ENCODE measurements at regions not wholly inside any gene's neighbourhood (a gene's known extent, or its start where the extent isn't known, plus 50 kb on each side); places are given as distances from the start of the nearest gene placed in this dataset.

DNA sequence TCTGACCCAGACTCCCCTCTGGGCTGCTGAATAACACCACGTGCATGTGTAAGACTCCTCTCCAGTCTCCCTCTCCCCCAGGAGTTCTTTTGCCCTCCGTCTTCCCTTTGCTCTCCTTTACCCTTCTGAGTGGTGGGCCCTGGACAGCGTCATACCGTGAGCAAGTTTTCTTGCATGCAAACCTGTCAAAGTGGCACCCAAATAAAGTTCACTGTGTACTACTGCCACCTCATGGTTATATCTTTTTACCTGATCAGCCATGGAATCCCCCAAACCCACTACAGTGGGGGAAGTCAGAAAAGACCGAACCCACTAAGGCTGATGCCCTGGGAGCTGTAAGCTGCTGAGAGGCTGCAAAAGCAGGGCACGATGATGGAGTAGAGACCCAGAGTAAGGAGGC, 131.1 kb upstream of the VRK1 start:
- Histone ChIP-seq H3K4me1 (no peaks in the 10 kb centered on the region), H3K36me3 (no peaks in the 10 kb centered on the region), H3K27ac (no peak overlapping the region), H3K4me3 (no peak overlapping the region), H3K9me3 (no peaks in the 10 kb centered on the region), H3K27me3 (no peaks in the 10 kb centered on the region)
- DNase-seq (ENCODE audit: low spot score), result no peak
- TF ChIP-seq, protein P1, sequence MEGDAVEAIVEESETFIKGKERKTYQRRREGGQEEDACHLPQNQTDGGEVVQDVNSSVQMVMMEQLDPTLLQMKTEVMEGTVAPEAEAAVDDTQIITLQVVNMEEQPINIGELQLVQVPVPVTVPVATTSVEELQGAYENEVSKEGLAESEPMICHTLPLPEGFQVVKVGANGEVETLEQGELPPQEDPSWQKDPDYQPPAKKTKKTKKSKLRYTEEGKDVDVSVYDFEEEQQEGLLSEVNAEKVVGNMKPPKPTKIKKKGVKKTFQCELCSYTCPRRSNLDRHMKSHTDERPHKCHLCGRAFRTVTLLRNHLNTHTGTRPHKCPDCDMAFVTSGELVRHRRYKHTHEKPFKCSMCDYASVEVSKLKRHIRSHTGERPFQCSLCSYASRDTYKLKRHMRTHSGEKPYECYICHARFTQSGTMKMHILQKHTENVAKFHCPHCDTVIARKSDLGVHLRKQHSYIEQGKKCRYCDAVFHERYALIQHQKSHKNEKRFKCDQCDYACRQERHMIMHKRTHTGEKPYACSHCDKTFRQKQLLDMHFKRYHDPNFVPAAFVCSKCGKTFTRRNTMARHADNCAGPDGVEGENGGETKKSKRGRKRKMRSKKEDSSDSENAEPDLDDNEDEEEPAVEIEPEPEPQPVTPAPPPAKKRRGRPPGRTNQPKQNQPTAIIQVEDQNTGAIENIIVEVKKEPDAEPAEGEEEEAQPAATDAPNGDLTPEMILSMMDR (IDR thresholded peaks at IDR 0.05), result no peak

DNA sequence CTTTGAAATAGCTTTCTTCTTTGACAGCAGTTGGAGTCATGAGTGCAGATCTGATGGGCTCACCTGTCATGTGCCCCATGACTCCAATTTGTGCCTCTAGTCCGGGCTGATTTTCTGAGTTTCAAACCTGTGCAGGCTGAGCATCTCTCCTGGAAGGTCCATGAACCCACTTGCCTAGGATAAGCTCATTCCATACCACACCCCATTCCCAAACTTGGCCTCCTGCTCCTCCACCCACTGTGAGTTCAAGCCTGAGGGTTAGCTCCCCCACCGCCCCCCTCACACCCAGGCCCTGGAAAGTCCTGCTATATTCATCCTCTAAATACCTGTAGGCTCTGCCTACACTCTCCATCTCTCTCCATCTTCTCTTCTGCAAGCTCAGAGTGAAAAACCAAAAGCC, 126.8 kb upstream of the VRK1 start:
- TF ChIP-seq, protein P1 (IDR thresholded peaks at IDR 0.05), result no peak
- DNase-seq (ENCODE audit: low spot score), result no peak
- no peak overlapping the region for H3K27ac ChIP-seq
- H3K36me3 ChIP-seq, result no peaks in the 10 kb centered on the region
- H3K9me3 ChIP-seq, result no peaks in the 10 kb centered on the region
- H3K27me3 ChIP-seq, result no peaks in the 10 kb centered on the region
- no peak overlapping the region for H3K4me3 ChIP-seq
- H3K4me1 ChIP-seq, result no peaks in the 10 kb centered on the region

DNA sequence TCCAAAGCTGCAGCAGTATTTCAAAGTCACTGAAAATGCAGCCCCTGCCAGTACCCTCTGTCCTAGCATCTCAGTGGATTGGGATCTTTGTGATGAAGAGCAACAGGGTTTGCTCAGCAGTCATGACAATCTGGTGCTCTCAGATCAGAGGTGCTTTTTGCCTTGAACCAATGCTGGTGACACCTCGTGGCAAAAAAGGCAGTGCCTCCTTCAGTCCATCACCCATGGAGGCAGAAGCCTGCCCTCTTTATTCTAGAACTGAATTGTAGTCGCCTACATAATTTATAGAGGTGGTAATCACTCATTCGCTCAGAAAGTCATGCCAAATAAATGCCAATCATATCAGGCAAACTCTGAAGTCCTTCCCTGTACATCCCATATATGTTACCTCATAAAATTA, 126.0 kb upstream of the VRK1 start:
- H3K4me1 ChIP-seq, result no peaks in the 10 kb centered on the region
- TF ChIP-seq, protein P1 (IDR thresholded peaks at IDR 0.05), result no peak
- H3K4me3 ChIP-seq, result no peak overlapping the region
- no peak overlapping the region for H3K27ac ChIP-seq
- no peaks in the 10 kb centered on the region for H3K9me3 ChIP-seq
- no peaks in the 10 kb centered on the region for H3K36me3 ChIP-seq
- DNase-seq (ENCODE audit: low spot score), result no peak
- no peaks in the 10 kb centered on the region for H3K27me3 ChIP-seq

GRCh38 chr14:96673706-96674105, 123.5 kb upstream of the VRK1 start:
- no peaks in the 10 kb centered on the region for H3K4me1 ChIP-seq
- TF ChIP-seq, protein P1 (IDR thresholded peaks at IDR 0.05), result no peak
- H3K27me3 ChIP-seq, result no peaks in the 10 kb centered on the region

DNA sequence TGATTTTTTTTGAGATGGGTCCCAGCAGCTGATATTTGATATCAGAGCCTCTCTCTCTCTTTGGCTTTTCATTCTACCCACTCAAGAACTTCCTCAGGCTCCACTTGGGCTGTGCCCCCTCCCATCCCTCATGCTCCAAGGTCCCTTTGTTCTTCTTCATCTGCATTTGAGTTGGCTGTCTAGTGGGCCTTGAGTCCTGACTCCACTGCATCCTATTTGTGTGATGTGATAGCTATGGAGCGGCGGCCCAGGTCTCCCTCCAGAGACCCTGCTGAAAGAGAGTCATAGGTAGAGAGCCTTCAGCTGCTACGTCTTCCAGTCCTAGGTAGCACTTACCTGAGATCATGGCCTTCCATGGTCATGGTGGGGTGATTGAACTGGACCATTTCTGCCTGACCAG, 123.1 kb upstream of the VRK1 start:
- H3K9me3 ChIP-seq, result no peaks in the 10 kb centered on the region
- H3K36me3 ChIP-seq, result no peaks in the 10 kb centered on the region
- no peak overlapping the region for H3K4me3 ChIP-seq
- no peaks in the 10 kb centered on the region for H3K27me3 ChIP-seq
- TF ChIP-seq, protein P1 (IDR thresholded peaks at IDR 0.05), result no peak
- DNase-seq (ENCODE audit: low spot score), result no peak
- no peak overlapping the region for H3K27ac ChIP-seq
- no peaks in the 10 kb centered on the region for H3K4me1 ChIP-seq

More at GRCh38 chr14:96673706-96674105, 123.5 kb upstream of the VRK1 start:
- no peaks in the 10 kb centered on the region for H3K36me3 ChIP-seq
- H3K9me3 ChIP-seq, result no peaks in the 10 kb centered on the region
- H3K27ac ChIP-seq, result no peak overlapping the region
- DNase-seq (ENCODE audit: low spot score), result no peak
- H3K4me3 ChIP-seq, result no peak overlapping the region

- H3K36me3 ChIP-seq, result no peaks in the 10 kb centered on the region
- no peak overlapping the region for H3K27ac ChIP-seq
- no peak for DNase-seq (ENCODE audit: low spot score)
- no peak overlapping the region for H3K4me3 ChIP-seq
- H3K9me3 ChIP-seq, result no peaks in the 10 kb centered on the region
- TF ChIP-seq, protein P1 (IDR thresholded peaks at IDR 0.05), result no peak
- H3K4me1 ChIP-seq, result no peaks in the 10 kb centered on the region
- H3K27me3 ChIP-seq, result no peaks in the 10 kb centered on the region
Measured at GRCh38 chr14:96676166-96676565, 121.0 kb upstream of the VRK1 start.

Data from right atrium auricular region (tissue), 2 donors.